Mammary epithelial cell (primary cell): ENCODE measurements at regions not wholly inside any gene's neighbourhood (a gene's known extent, or its start where the extent isn't known, plus 50 kb on each side); places are given as distances from the start of the nearest gene placed in this dataset.

ENCODE experiments used
- CTCF ChIP-seq, 2 donors: IDR thresholded peaks in 1 of 2; conservative IDR thresholded peaks in 1 of 2; 2 replicates each; pipeline ENCODE4 v1.5.1; 2011 to 2012; ENCODE audit warnings: inconsistent platforms in 2 of 2, low read length in 2 of 2, mild to moderate bottlenecking in 2 of 2, control low read depth in 1 of 2, low read depth in 1 of 2; ENCODE audit not compliant: insufficient read depth in 1 of 2; ENCODE audit errors: extremely low read depth in 1 of 2
- EZH2 ChIP-seq: IDR thresholded peaks from 2 replicates; pipeline ENCODE4 v1.6.1; 2012; ENCODE audit warnings: low read length, inconsistent platforms, borderline replicate concordance

GRCh38 chr12:115790526-115790925, 487.0 kb downstream of the MED13L start:
- no peak for TF ChIP-seq CTCF (conservative IDR thresholded peaks at IDR 0.05 in 1 of 2, IDR thresholded peaks at IDR 0.05 in 1 of 2; ENCODE audit: extremely low read depth in 1 of 2, insufficient read depth in 1 of 2, low read depth in 1 of 2, low read length in 2 of 2)
- TF ChIP-seq EZH2: no peak
